SKM-1 (cell line): ENCODE measurements at regions not wholly inside any gene's neighbourhood (a gene's known extent, or its start where the extent isn't known, plus 50 kb on each side); places are given as distances from the start of the nearest gene placed in this dataset.

Experiments
- DNase-seq: peaks from one replicate; lab custom pipeline; 2025; ENCODE audit not compliant: unreplicated experiment; lab: John Stamatoyannopoulos, UW

- DNase-seq, result no peak
Measured at GRCh38 chr13:91117351-91117750, 230.1 kb upstream of the MIR17HG start.

- DNase-seq, result no peak
Measured at GRCh38 chr13:91119643-91120042, 227.8 kb upstream of the MIR17HG start.

- no peak for DNase-seq
Measured at GRCh38 chr13:91122766-91123165, 224.7 kb upstream of the MIR17HG start.

GRCh38 chr13:91123456-91124127, 223.9 kb upstream of the MIR17HG start:
- DNase-seq, result no peak

- DNase-seq, result no peak
Measured at GRCh38 chr13:91126806-91127205, 220.7 kb upstream of the MIR17HG start.

- no peak for DNase-seq
Measured at GRCh38 chr13:91127995-91128394, 219.5 kb upstream of the MIR17HG start.

- DNase-seq, result no peak
Measured at GRCh38 chr13:91132381-91132780, 215.1 kb upstream of the MIR17HG start.

GRCh38 chr13:91132786-91133185, 214.7 kb upstream of the MIR17HG start:
- DNase-seq, result no peak

- DNase-seq, result peak; percentile 38
Measured at GRCh38 chr13:91133941-91134802, 213.3 kb upstream of the MIR17HG start.

GRCh38 chr13:91134803-91135184, 212.7 kb upstream of the MIR17HG start:
- no peak for DNase-seq

GRCh38 chr13:91135376-91135775, 212.1 kb upstream of the MIR17HG start:
- no peak for DNase-seq

GRCh38 chr13:91135968-91136367, 211.5 kb upstream of the MIR17HG start:
- no peak for DNase-seq

GRCh38 chr13:91136806-91137205, 210.7 kb upstream of the MIR17HG start:
- DNase-seq, result no peak

- DNase-seq, result no peak
Measured at GRCh38 chr13:91139232-91139631, 208.3 kb upstream of the MIR17HG start.

- DNase-seq, result no peak
Measured at GRCh38 chr13:91141543-91142061, 205.9 kb upstream of the MIR17HG start.

GRCh38 chr13:91142572-91142971, 204.9 kb upstream of the MIR17HG start:
- no peak for DNase-seq

- DNase-seq, result peak; percentile 90
Measured at GRCh38 chr13:91144054-91144453, 203.4 kb upstream of the MIR17HG start.

- no peak for DNase-seq
Measured at GRCh38 chr13:91144486-91144885, 203.0 kb upstream of the MIR17HG start.

- DNase-seq, result no peak
Measured at GRCh38 chr13:91145571-91146205, 201.8 kb upstream of the MIR17HG start.

- DNase-seq, result no peak
Measured at GRCh38 chr13:91146601-91147000, 200.9 kb upstream of the MIR17HG start.

- DNase-seq, result no peak
Measured at GRCh38 chr13:91148098-91148497, 199.4 kb upstream of the MIR17HG start.

GRCh38 chr13:91151921-91152320, 195.6 kb upstream of the MIR17HG start:
- no peak for DNase-seq
